GM18861 (cell line): ENCODE measurements at regions not wholly inside any gene's neighbourhood (a gene's known extent, or its start where the extent isn't known, plus 50 kb on each side); places are given as distances from the start of the nearest gene placed in this dataset.
A peak's percentile ranks its signal among the peaks of the same experiment; 100 is the strongest.
"Not testable (repeated sequence)": the region's sequence is repeated elsewhere in the genome, so short reads cannot be mapped to it uniquely, and the experiment has no call there.

Source experiments
- ATAC-seq: cut with Tn5 transposase; IDR thresholded peaks from one replicate; pipeline ENCODE4 v1.9.1; 2021; ENCODE audit not compliant: unreplicated experiment

GRCh38 chr11:47928426-47928825 is 51.9 kb upstream of the PTPRJ start:
- no peak for ATAC-seq

GRCh38 chr11:47924184-47924691 is 56.1 kb upstream of the PTPRJ start:
- ATAC-seq = no peak

- ATAC-seq = no peak
These were observed 56.7 kb upstream of the PTPRJ start for GRCh38 chr11:47923667-47924066.

GRCh38 chr11:47921080-47921555 is 59.2 kb upstream of the PTPRJ start:
- ATAC-seq = not testable (repeated sequence)

- ATAC-seq = no peak
These were observed 61.4 kb upstream of the PTPRJ start for GRCh38 chr11:47918882-47919495.

- ATAC-seq = no peak
These were observed 62.0 kb upstream of the PTPRJ start for GRCh38 chr11:47918370-47918690.

GRCh38 chr11:47917599-47918369 is 62.6 kb upstream of the PTPRJ start:
- ATAC-seq = no peak

- ATAC-seq = no peak
These were observed 64.0 kb upstream of the PTPRJ start for GRCh38 chr11:47916361-47916841.

- no peak for ATAC-seq
These were observed 64.6 kb upstream of the PTPRJ start for GRCh38 chr11:47915783-47916182.

GRCh38 chr11:47915374-47915773 is 65.0 kb upstream of the PTPRJ start:
- no peak for ATAC-seq

GRCh38 chr11:47914743-47915142 is 65.6 kb upstream of the PTPRJ start:
- no peak for ATAC-seq

- no peak for ATAC-seq
These were observed 65.5 kb upstream of the NUP160 start for GRCh38 chr11:47913529-47914244.

GRCh38 chr11:47912843-47913437 is 64.8 kb upstream of the NUP160 start:
- no peak for ATAC-seq

- ATAC-seq = no peak
These were observed 63.0 kb upstream of the NUP160 start for GRCh38 chr11:47911149-47911548.

- ATAC-seq = no peak
These were observed 60.0 kb upstream of the NUP160 start for GRCh38 chr11:47908198-47908597.

GRCh38 chr11:47907499-47907898 is 59.3 kb upstream of the NUP160 start:
- ATAC-seq = no peak

- ATAC-seq = no peak
These were observed 57.9 kb upstream of the NUP160 start for GRCh38 chr11:47906066-47906465.

GRCh38 chr11:47905358-47906059 is 57.4 kb upstream of the NUP160 start:
- ATAC-seq = no peak

- no peak for ATAC-seq
These were observed 56.7 kb upstream of the NUP160 start for GRCh38 chr11:47904808-47905207.

GRCh38 chr11:47904048-47904447 is 55.9 kb upstream of the NUP160 start:
- ATAC-seq = no peak

- peak; percentile 97 for ATAC-seq
These were observed 51.7 kb upstream of the NUP160 start for GRCh38 chr11:47899801-47900200.
